ENCODE measurements at regions not wholly inside any gene's neighbourhood (a gene's known extent, or its start where the extent isn't known, plus 50 kb on each side); places are given as distances from the start of the nearest gene placed in this dataset.

GRCh38 chr11:76721755-76722677 lies 51.5 kb upstream of the LRRC32 start:
- DNase-seq, result peak; percentile 74

GRCh38 chr11:76723142-76723541 lies 52.6 kb upstream of the LRRC32 start:
- DNase-seq, result no peak

GRCh38 chr11:76723548-76723947 lies 53.0 kb upstream of the LRRC32 start:
- no peak for DNase-seq

- no peak for DNase-seq
Measured at GRCh38 chr11:76724171-76724768, 53.7 kb upstream of the LRRC32 start.

GRCh38 chr11:76728227-76728626 lies 54.9 kb upstream of the TSKU start:
- DNase-seq, result no peak

- no peak for DNase-seq
Measured at GRCh38 chr11:76728778-76729177, 54.4 kb upstream of the TSKU start.

GRCh38 chr11:76729214-76729613 lies 53.9 kb upstream of the TSKU start:
- DNase-seq, result no peak

GRCh38 chr11:76730887-76731565 lies 52.1 kb upstream of the TSKU start:
- DNase-seq, result no peak

GRCh38 chr11:76732643-76733042 lies 50.5 kb upstream of the TSKU start:
- no peak for DNase-seq
